HepG2 (cell line): ENCODE measurements at regions not wholly inside any gene's neighbourhood (a gene's known extent, or its start where the extent isn't known, plus 50 kb on each side); places are given as distances from the start of the nearest gene placed in this dataset.

ENCODE experiments used
- ATAC-seq: fragments of 200-7000 bp; cut with Tn5 transposase; 3 replicates; pipeline ENCODE4 v1.9.1; 2020; ENCODE audit warnings: mild to moderate bottlenecking, moderate library complexity
- BruUV-seq: library from RNA; stranded (reverse); fragments of 400-500 nt; replicated peaks from 2 replicates; lab custom pipeline; 2021; lab: Mats Ljungman, UMichigan
- CTCF ChIA-PET: fragments of 300-600 bp; formaldehyde crosslinking; extraction: SDS; loops from one replicate; lab custom pipeline; 2021; ENCODE audit warnings: low total read pairs, inconsistent platforms, low intra/inter-chr PET ratio; lab: Yijun Ruan, JAX
- POLR2A ChIA-PET: fragments of 350-600 bp; sonication (Branson Sonifier 250); formaldehyde crosslinking; loops from one replicate; lab custom pipeline; 2020; ENCODE audit warnings: antibody characterized with exemption, inconsistent platforms; lab: Yijun Ruan, JAX
- DNase-seq: peaks from one replicate; pipeline ENCODE4 v3.0.0-alpha.2; 2015; ENCODE audit warnings: low spot score
- FAIRE-seq: peaks from 3 replicates; lab custom pipeline; 2011; peaks lifted over from hg19 to GRCh38; lab: Jason Lieb, UNC
- H2AFZ ChIP-seq: one replicate; pipeline ENCODE4 v1.6.1; 2011; ENCODE audit warnings: low read length, inconsistent platforms
- H3K27ac ChIP-seq: fragments of 300-600 bp; 3 replicates; pipeline ENCODE4 v1.8.0; 2011; ENCODE audit warnings: mixed run types, mild to moderate bottlenecking, mixed read lengths, low read length, inconsistent platforms; ENCODE audit not compliant: insufficient read depth; ENCODE audit errors: extremely low read length
- H3K27me3 ChIP-seq, 2 experiments: fragments of 200-600 bp in 1 of 2; 2 replicates in 1 of 2; 3 replicates in 1 of 2; pipeline versions ENCODE4 v1.6.0 to v1.8.0; 2011; ENCODE audit warnings: low read length in 2 of 2, mild to moderate bottlenecking in 2 of 2, moderate library complexity in 2 of 2, inconsistent platforms in 1 of 2; ENCODE audit not compliant: insufficient read depth in 2 of 2, control insufficient read depth in 1 of 2
- H3K36me3 ChIP-seq, 2 experiments: fragments of 200-600 bp in 1 of 2; replicated peaks in 1 of 2; 2 replicates in 1 of 2; 3 replicates in 1 of 2; pipeline versions ENCODE4 v1.5.1 to v1.8.0; 2011; ENCODE audit warnings: low read length in 2 of 2, inconsistent platforms in 1 of 2; ENCODE audit not compliant: insufficient read depth in 2 of 2, control insufficient read depth in 1 of 2
- H3K4me1 ChIP-seq: 2 replicates; pipeline ENCODE4 v1.5.1; 2012; ENCODE audit warnings: low read length, inconsistent platforms; ENCODE audit not compliant: insufficient read depth
- H3K4me2 ChIP-seq: 2 replicates; pipeline ENCODE4 v1.6.0; 2011; ENCODE audit warnings: low read depth, low read length, inconsistent platforms
- H3K4me3 ChIP-seq, 3 experiments: fragments of 200-600 bp in 1 of 3; sonication (generic), shearing (Covaris generic) in 1 of 3; replicated peaks in 1 of 3; 2 replicates each; pipeline ENCODE4 v1.5.1; 2011 to 2016; ENCODE audit warnings: low read length in 3 of 3, inconsistent platforms in 2 of 3, low read depth in 2 of 3, mild to moderate bottlenecking in 2 of 3, control low read depth in 1 of 3, mixed read lengths in 1 of 3; ENCODE audit not compliant: insufficient read depth in 1 of 3
- H3K79me2 ChIP-seq: one replicate; pipeline ENCODE4 v1.6.1; 2011; ENCODE audit warnings: low read length, inconsistent platforms; ENCODE audit not compliant: insufficient read depth
- H3K9ac ChIP-seq: 2 replicates; pipeline ENCODE4 v1.6.0; 2011; ENCODE audit warnings: mild to moderate bottlenecking, low read depth, low read length, inconsistent platforms; ENCODE audit not compliant: insufficient read depth
- H3K9me3 ChIP-seq: 2 replicates; pipeline ENCODE4 v1.5.1; 2012; ENCODE audit warnings: mild to moderate bottlenecking, low read length
- H4K20me1 ChIP-seq: 2 replicates; pipeline ENCODE4 v1.6.0; 2011; ENCODE audit warnings: inconsistent platforms, mild to moderate bottlenecking, low read length, moderate library complexity; ENCODE audit not compliant: insufficient read depth
- CSRNP1 ChIP-seq: sonication (generic); formaldehyde crosslinking; IDR thresholded peaks from 2 replicates; pipeline ENCODE4 v1.8.1; 2023; ENCODE audit warnings: mild to moderate bottlenecking, missing genetic modification reagents
- DNMT1 ChIP-seq: sonication (generic); formaldehyde crosslinking; IDR thresholded peaks from 2 replicates; pipeline ENCODE4 v1.5.1; 2020; ENCODE audit warnings: mild to moderate bottlenecking, missing genetic modification reagents
- NFE2 ChIP-seq: sonication (generic); formaldehyde crosslinking; IDR thresholded peaks from 2 replicates; pipeline ENCODE4 v1.4.0; 2020; ENCODE audit warnings: missing genetic modification reagents
- RXRB ChIP-seq: IDR thresholded peaks from 2 replicates; pipeline ENCODE4 v1.6.1; 2016; ENCODE audit warnings: borderline replicate concordance, missing genetic modification reagents, missing compliant biosample characterization
- SAFB2 ChIP-seq: sonication (generic); formaldehyde crosslinking; IDR thresholded peaks from 2 replicates; pipeline ENCODE4 v1.5.1; 2020; ENCODE audit warnings: missing genetic modification reagents, low read depth, mild to moderate bottlenecking, borderline replicate concordance
- ZNF552 ChIP-seq: sonication (generic); formaldehyde crosslinking; IDR thresholded peaks from 2 replicates; pipeline ENCODE4 v1.9.0; 2022; ENCODE audit warnings: missing genetic modification reagents, mild to moderate bottlenecking, borderline replicate concordance
- ZNF562 ChIP-seq: sonication (generic); formaldehyde crosslinking; IDR thresholded peaks from 2 replicates; pipeline ENCODE4 v1.8.0; 2022; ENCODE audit warnings: missing genetic modification reagents, borderline replicate concordance
- ZNF572 ChIP-seq: sonication (generic); formaldehyde crosslinking; IDR thresholded peaks from 2 replicates; pipeline ENCODE4 v1.5.1; 2020; ENCODE audit warnings: mild to moderate bottlenecking, missing genetic modification reagents
- ZNF740 ChIP-seq: sonication (generic); formaldehyde crosslinking; IDR thresholded peaks from 2 replicates; pipeline ENCODE4 v1.4.0; 2020; ENCODE audit warnings: missing genetic modification reagents
- WGBS: methylation state at CpG from one replicate; pipeline ENCODE4 v1.1.6; 2017; ENCODE audit warnings: low lambda C conversion rate; 5-methylcytosine and 5-hydroxymethylcytosine counted together
- in situ Hi-C: cut with HindIII; loops from 2 replicates; pipeline ENCODE4 v1.10.0; 2017; ENCODE audit warnings: low pct_unique_long_range_greater_than_20kb; ENCODE audit not compliant: extremely low pct_ligation_motif_present
- intact Hi-C: fragments of 100-400 bp; cut with micrococcal nuclease; formaldehyde crosslinking; loops from one replicate; pipeline ENCODE4 v1.10.0; 2022; ENCODE audit not compliant: unreplicated experiment

- DNase-seq (no peak), FAIRE-seq (no peak), ATAC-seq (no peak)
- H3K79me2 ChIP-seq = no peaks in the 10 kb centered on the region
- H3K4me2 ChIP-seq = no peak overlapping the region
- 1% methylated on average over 8 of the region's 8 CpGs for WGBS
- H3K4me1 ChIP-seq = no peaks in the 10 kb centered on the region
- CTCF ChIA-PET = no interaction called here
- in situ Hi-C loops (no loop called here), intact Hi-C loops (no loop called here)
- no peak overlapping the region for H3K4me3 ChIP-seq
- POLR2A ChIA-PET = no interaction called here
- no peaks in the 10 kb centered on the region for H4K20me1 ChIP-seq
- H3K27me3 ChIP-seq = no peaks in the 10 kb centered on the region
- no peaks in the 10 kb centered on the region for H3K36me3 ChIP-seq
- H3K27ac ChIP-seq = no peak overlapping the region
- H3K9ac ChIP-seq = no peak overlapping the region
- no TSS peak for BruUV-seq
- no peak overlapping the region for H2AFZ ChIP-seq
- TF ChIP-seq ZNF740 (CRISPR knock-in tag) = no peak
- no peak for TF ChIP-seq RXRB (CRISPR knock-in tag)
- no peak for TF ChIP-seq SAFB2 (CRISPR knock-in tag)
- TF ChIP-seq DNMT1 = no peak
- no peak for TF ChIP-seq ZNF572 (CRISPR knock-in tag)
- no peak for TF ChIP-seq NFE2 (CRISPR knock-in tag)
- no peak for TF ChIP-seq ZNF552 (CRISPR knock-in tag)
- no peak for TF ChIP-seq ZNF562 (CRISPR knock-in tag)
- no peak for TF ChIP-seq CSRNP1 (CRISPR knock-in tag)
- H3K9me3 ChIP-seq = peaks cover 26% of the 10 kb centered on the region; the same call in 1 of the 2 replicates
Observed at GRCh38 chr10:8825611-8826010, 771.1 kb downstream of the GATA3 start.
